Endodermal cell (in vitro differentiated cells): ENCODE measurements at regions not wholly inside any gene's neighbourhood (a gene's known extent, or its start where the extent isn't known, plus 50 kb on each side); places are given as distances from the start of the nearest gene placed in this dataset.

Source experiments
- DNase-seq: peaks from one replicate; pipeline ENCODE4 v3.0.0-alpha.2; 2017
- H3K27ac ChIP-seq: 2 replicates; pipeline ENCODE4 v1.5.1; 2013; ENCODE audit warnings: mild to moderate bottlenecking, low read depth, low read length, moderate library complexity
- H3K27me3 ChIP-seq: 2 replicates; pipeline ENCODE4 v1.6.1; 2013; ENCODE audit warnings: mild to moderate bottlenecking, low read length, moderate library complexity; ENCODE audit not compliant: insufficient read depth, control insufficient read depth, poor library complexity, severe bottlenecking
- H3K36me3 ChIP-seq: 2 replicates; pipeline ENCODE4 v1.7.0; 2013; ENCODE audit warnings: mild to moderate bottlenecking, low read length, moderate library complexity; ENCODE audit not compliant: control insufficient read depth, insufficient read depth
- H3K4me1 ChIP-seq: one replicate; pipeline ENCODE4 v1.7.0; 2013; ENCODE audit warnings: low read length; ENCODE audit not compliant: control insufficient read depth, insufficient read depth
- H3K4me3 ChIP-seq: 2 replicates; pipeline ENCODE4 v1.5.1; 2013; ENCODE audit warnings: mild to moderate bottlenecking, low read length, moderate library complexity
- H3K9ac ChIP-seq: 2 replicates; pipeline ENCODE4 v1.6.1; 2013; ENCODE audit warnings: mild to moderate bottlenecking, low read length, moderate library complexity; ENCODE audit not compliant: poor library complexity, severe bottlenecking; ENCODE audit errors: extremely low read depth
- H3K9me3 ChIP-seq: 2 replicates; pipeline ENCODE4 v1.6.1; 2013; ENCODE audit warnings: mild to moderate bottlenecking, low read length, moderate library complexity; ENCODE audit not compliant: control insufficient read depth
- H3K27ac Mint-ChIP-seq: 2 replicates; pipeline ENCODE4 v1.8.0; 2020; ENCODE audit warnings: mixed read lengths
- H3K27me3 Mint-ChIP-seq: 2 replicates; pipeline ENCODE4 v1.8.0; 2021; ENCODE audit warnings: mild to moderate bottlenecking, mixed read lengths; ENCODE audit not compliant: insufficient read depth
- H3K36me3 Mint-ChIP-seq: 2 replicates; pipeline ENCODE4 v1.8.0; 2020; ENCODE audit warnings: low read depth, mixed read lengths
- H3K4me1 Mint-ChIP-seq: 2 replicates; pipeline ENCODE4 v1.8.0; 2020; ENCODE audit warnings: mixed read lengths
- H3K4me3 Mint-ChIP-seq: 2 replicates; pipeline ENCODE4 v1.8.0; 2020; ENCODE audit warnings: mild to moderate bottlenecking, moderate library complexity, mixed read lengths
- H3K9me3 Mint-ChIP-seq: 2 replicates; pipeline ENCODE4 v1.8.0; 2020; ENCODE audit warnings: mild to moderate bottlenecking, mixed read lengths
- WGBS, 2 experiments: methylation state at CpG; one replicate each; pipeline versions ENCODE4 v1.1.5 to v1.1.7; 2013; ENCODE audit warnings: missing lambda C conversion rate in 2 of 2, mixed read lengths in 1 of 2; ENCODE audit not compliant: insufficient coverage in 1 of 2, insufficient read length in 1 of 2; 5-methylcytosine and 5-hydroxymethylcytosine counted together
- TF ChIP-seq, protein P1 (sequence below): fragments of 200-600 bp; sonication (generic); conservative IDR thresholded peaks from 2 replicates; pipeline ENCODE4 v1.5.0; 2021; ENCODE audit warnings: antibody characterized with exemption, mild to moderate bottlenecking

DNA sequence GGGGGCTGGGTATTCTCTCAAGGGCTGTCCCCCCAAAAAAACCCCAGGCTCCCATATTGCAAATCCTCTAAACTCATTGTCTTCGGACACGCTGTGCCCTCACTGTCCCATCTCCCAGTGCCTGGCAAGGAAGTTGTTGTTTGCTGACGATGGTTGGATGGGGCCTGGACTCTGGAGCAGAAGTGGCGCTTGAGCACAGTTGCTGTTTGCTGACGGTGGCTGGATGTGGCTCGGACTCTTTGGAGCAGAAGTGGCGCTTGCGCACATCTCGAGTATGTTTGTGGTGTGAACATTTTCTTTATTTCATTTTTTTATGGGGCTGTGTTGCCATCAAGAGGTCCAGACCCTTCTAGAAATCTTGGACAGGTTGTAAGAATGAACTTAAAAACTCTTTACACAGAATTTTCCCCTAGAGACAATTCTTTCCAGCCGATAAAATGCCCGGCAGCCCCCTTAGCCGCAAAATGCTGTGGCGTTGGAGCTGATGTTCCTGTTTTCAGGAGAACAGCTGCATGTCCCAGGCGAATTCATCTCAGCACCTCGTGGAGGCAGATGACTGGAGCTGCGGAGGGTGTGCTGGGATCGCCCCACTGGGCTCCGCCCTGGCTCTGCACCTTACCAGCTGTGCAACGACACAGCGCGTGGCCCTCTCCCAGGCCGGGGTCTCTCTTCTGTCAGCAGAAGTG is 1167.4 kb downstream of the BRD1 start:
- 89 to 90% methylated on average over 13 to 21 of the region's 22 CpGs for WGBS, 2 experiments
- H3K27ac Mint-ChIP-seq, result no peak overlapping the region

DNA sequence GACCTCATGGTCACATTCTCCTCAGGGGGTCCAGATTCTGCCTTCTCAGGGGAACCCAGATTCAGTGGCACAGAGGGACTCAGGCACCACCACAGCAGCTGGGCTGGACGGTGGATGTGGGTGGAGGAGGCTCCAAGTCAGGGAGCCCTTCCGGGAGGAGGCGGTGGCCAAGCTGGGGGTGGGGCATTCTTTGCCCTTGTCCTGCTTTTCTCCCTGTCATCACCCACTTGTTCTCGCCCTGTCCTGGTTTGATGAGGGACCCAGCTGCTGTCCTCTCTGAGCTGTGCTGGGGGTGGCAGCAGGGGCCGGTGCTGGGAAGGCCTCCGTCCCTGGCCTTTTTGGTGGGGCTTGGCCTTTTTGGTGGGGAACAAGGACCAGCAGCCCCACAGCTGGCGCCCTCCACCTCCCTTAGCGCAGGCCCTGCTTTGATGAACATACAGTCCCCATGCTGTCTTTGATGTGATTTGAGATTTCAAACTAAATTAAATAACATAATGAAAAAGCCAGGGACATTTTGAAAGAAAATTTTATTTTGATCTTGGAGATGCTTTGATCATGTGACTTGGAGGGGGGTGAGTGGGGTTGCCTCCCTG is 1168.2 kb downstream of the BRD1 start:
- Mint-ChIP-seq H3K36me3 (peaks cover 8% of the 10 kb centered on the region), H3K9me3 (peaks cover 10% of the 10 kb centered on the region), H3K27ac (no peak overlapping the region), H3K4me1 (no peaks in the 10 kb centered on the region), H3K4me3 (no peak overlapping the region), H3K27me3 (no peaks in the 10 kb centered on the region)
- H3K4me1 ChIP-seq, result no peaks in the 10 kb centered on the region
- H3K27ac ChIP-seq, result no peak overlapping the region
- H3K9me3 ChIP-seq, result peaks cover 14% of the 10 kb centered on the region
- H3K9ac ChIP-seq, result no peak overlapping the region
- WGBS, 2 experiments, result 87 to 100% methylated on average over 2 to 7 of the region's 8 CpGs
- no peak for DNase-seq
- H3K4me3 ChIP-seq, result no peak overlapping the region
- TF ChIP-seq, protein P1, sequence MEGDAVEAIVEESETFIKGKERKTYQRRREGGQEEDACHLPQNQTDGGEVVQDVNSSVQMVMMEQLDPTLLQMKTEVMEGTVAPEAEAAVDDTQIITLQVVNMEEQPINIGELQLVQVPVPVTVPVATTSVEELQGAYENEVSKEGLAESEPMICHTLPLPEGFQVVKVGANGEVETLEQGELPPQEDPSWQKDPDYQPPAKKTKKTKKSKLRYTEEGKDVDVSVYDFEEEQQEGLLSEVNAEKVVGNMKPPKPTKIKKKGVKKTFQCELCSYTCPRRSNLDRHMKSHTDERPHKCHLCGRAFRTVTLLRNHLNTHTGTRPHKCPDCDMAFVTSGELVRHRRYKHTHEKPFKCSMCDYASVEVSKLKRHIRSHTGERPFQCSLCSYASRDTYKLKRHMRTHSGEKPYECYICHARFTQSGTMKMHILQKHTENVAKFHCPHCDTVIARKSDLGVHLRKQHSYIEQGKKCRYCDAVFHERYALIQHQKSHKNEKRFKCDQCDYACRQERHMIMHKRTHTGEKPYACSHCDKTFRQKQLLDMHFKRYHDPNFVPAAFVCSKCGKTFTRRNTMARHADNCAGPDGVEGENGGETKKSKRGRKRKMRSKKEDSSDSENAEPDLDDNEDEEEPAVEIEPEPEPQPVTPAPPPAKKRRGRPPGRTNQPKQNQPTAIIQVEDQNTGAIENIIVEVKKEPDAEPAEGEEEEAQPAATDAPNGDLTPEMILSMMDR, result no peak
- no peaks in the 10 kb centered on the region for H3K27me3 ChIP-seq
- H3K36me3 ChIP-seq, result peaks cover 9% of the 10 kb centered on the region

More for the DNA sequence above, 1167.4 kb downstream of the BRD1 start:
- Histone ChIP-seq H3K4me3 (no peak overlapping the region), H3K27me3 (no peaks in the 10 kb centered on the region), H3K4me1 (no peaks in the 10 kb centered on the region), H3K9me3 (peaks cover 14% of the 10 kb centered on the region), H3K9ac (no peak overlapping the region), H3K36me3 (peaks cover 12% of the 10 kb centered on the region), H3K27ac (no peak overlapping the region)
- Mint-ChIP-seq H3K27me3 (no peaks in the 10 kb centered on the region), H3K36me3 (peaks cover 10% of the 10 kb centered on the region), H3K4me3 (no peak overlapping the region), H3K9me3 (peaks cover 9% of the 10 kb centered on the region), H3K4me1 (no peaks in the 10 kb centered on the region)
- no peak for DNase-seq
- TF ChIP-seq, protein P1, result no peak

DNA sequence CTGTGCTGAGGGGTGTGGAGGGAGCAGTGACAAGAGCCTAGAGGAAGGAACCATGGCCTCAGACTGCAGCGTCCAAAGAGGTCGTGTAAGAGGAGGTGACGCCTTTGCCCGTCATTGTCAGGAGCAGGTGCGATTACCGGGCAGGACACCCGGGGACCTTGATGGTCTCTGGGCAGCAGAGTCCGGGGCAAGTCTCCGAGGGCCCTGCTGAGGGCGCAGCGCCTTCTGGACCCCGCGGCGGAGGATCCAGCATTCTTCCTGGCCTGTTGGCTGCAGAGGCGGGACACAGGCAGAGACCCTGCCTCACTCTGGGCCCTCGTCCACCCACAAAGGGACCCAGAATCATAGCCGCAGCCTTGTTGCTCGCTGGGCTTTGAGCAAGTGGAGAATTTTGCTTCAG is 1168.8 kb downstream of the BRD1 start:
- Mint-ChIP-seq H3K4me3 (no peak overlapping the region), H3K9me3 (peaks cover 7% of the 10 kb centered on the region), H3K4me1 (no peaks in the 10 kb centered on the region), H3K27me3 (no peaks in the 10 kb centered on the region), H3K27ac (no peak overlapping the region), H3K36me3 (peaks cover 4% of the 10 kb centered on the region)
- H3K27ac ChIP-seq, result no peak overlapping the region
- H3K27me3 ChIP-seq, result no peaks in the 10 kb centered on the region
- TF ChIP-seq, protein P1, result no peak
- DNase-seq, result no peak
- H3K9ac ChIP-seq, result no peak overlapping the region
- WGBS, 2 experiments, result 96% methylated on average over 17 to 18 of the region's 18 CpGs
- no peaks in the 10 kb centered on the region for H3K4me1 ChIP-seq
- H3K36me3 ChIP-seq, result peaks cover 4% of the 10 kb centered on the region
- peaks cover 11% of the 10 kb centered on the region for H3K9me3 ChIP-seq
- no peak overlapping the region for H3K4me3 ChIP-seq
